HL-60 (cell line): ENCODE measurements at regions not wholly inside any gene's neighbourhood (a gene's known extent, or its start where the extent isn't known, plus 50 kb on each side); places are given as distances from the start of the nearest gene placed in this dataset.

ENCODE experiments used
- POLR2AphosphoS5 ChIP-seq: IDR thresholded peaks from 2 replicates; pipeline ENCODE4 v1.6.1; 2012; ENCODE audit warnings: low read depth
- TF ChIP-seq, protein P1 (sequence below): IDR thresholded peaks from one replicate; pipeline ENCODE4 v1.5.1; 2011; ENCODE audit warnings: low read length, control low read depth, inconsistent platforms; ENCODE audit not compliant: insufficient read depth
- TF ChIP-seq, protein P2 (sequence below): IDR thresholded peaks from 2 replicates; pipeline ENCODE4 v1.6.1; 2012; ENCODE audit warnings: low read depth; ENCODE audit not compliant: insufficient replicate concordance

DNA sequence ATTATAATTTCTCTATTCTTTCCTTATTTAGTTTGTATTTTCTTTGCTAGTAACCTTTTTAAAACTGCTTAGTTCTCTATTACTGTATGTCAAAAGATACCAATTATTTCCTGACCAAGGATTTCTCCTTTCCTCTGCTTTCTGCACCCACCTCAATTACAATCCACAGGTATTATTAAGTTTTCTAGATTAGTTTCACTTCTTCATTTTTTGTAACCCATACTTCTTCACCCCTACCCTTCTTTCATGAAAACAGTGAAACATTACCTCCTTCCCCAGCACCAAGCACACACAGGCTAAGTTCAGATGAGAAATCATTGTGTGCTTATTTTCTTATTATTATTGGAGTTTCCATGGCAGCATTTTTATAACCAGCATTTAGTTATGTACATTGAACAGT, 318.5 kb upstream of the MDGA2 start:
- TF ChIP-seq, protein P1, sequence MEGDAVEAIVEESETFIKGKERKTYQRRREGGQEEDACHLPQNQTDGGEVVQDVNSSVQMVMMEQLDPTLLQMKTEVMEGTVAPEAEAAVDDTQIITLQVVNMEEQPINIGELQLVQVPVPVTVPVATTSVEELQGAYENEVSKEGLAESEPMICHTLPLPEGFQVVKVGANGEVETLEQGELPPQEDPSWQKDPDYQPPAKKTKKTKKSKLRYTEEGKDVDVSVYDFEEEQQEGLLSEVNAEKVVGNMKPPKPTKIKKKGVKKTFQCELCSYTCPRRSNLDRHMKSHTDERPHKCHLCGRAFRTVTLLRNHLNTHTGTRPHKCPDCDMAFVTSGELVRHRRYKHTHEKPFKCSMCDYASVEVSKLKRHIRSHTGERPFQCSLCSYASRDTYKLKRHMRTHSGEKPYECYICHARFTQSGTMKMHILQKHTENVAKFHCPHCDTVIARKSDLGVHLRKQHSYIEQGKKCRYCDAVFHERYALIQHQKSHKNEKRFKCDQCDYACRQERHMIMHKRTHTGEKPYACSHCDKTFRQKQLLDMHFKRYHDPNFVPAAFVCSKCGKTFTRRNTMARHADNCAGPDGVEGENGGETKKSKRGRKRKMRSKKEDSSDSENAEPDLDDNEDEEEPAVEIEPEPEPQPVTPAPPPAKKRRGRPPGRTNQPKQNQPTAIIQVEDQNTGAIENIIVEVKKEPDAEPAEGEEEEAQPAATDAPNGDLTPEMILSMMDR, result no peak
- TF ChIP-seq, protein P2, sequence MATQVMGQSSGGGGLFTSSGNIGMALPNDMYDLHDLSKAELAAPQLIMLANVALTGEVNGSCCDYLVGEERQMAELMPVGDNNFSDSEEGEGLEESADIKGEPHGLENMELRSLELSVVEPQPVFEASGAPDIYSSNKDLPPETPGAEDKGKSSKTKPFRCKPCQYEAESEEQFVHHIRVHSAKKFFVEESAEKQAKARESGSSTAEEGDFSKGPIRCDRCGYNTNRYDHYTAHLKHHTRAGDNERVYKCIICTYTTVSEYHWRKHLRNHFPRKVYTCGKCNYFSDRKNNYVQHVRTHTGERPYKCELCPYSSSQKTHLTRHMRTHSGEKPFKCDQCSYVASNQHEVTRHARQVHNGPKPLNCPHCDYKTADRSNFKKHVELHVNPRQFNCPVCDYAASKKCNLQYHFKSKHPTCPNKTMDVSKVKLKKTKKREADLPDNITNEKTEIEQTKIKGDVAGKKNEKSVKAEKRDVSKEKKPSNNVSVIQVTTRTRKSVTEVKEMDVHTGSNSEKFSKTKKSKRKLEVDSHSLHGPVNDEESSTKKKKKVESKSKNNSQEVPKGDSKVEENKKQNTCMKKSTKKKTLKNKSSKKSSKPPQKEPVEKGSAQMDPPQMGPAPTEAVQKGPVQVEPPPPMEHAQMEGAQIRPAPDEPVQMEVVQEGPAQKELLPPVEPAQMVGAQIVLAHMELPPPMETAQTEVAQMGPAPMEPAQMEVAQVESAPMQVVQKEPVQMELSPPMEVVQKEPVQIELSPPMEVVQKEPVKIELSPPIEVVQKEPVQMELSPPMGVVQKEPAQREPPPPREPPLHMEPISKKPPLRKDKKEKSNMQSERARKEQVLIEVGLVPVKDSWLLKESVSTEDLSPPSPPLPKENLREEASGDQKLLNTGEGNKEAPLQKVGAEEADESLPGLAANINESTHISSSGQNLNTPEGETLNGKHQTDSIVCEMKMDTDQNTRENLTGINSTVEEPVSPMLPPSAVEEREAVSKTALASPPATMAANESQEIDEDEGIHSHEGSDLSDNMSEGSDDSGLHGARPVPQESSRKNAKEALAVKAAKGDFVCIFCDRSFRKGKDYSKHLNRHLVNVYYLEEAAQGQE, result no peak
- no peak for TF ChIP-seq POLR2AphosphoS5
